22Rv1 (cell line): ENCODE measurements at regions not wholly inside any gene's neighbourhood (a gene's known extent, or its start where the extent isn't known, plus 50 kb on each side); places are given as distances from the start of the nearest gene placed in this dataset.

Experiments used
- H3K27ac ChIP-seq: fragments of 450-650 bp; 2 replicates; pipeline ENCODE4 v1.5.1; 2017
- ZFX ChIP-seq: fragments of 450-650 bp; IDR thresholded peaks from 2 replicates; pipeline ENCODE4 v1.6.1; 2017; ENCODE audit warnings: antibody characterized with exemption, borderline replicate concordance
- TF ChIP-seq, protein P1 (sequence below): fragments of 450-650 bp; IDR thresholded peaks from 2 replicates; pipeline ENCODE4 v1.5.1; 2017; ENCODE audit warnings: mild to moderate bottlenecking

DNA sequence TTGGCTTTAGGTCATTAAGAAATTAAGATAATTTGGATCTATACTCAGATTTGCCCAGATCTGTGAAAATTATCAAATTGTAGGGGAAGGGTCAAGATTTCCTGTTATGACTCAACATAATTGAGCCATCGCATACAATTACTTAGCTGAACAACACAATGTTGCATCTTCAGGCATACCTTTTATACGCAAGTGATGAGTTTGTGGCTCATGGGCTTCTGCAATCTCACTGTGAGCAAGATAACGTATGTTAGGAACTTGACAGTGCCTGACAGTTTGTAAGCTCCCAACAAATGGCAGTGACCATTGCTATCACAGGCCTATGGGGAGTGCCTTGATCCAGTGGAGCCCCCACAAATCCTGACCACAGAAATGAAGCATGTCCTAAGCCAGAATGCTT is 199.7 kb downstream of the BCAT1 start:
- H3K27ac ChIP-seq, result no peak overlapping the region
- TF ChIP-seq, protein P1, sequence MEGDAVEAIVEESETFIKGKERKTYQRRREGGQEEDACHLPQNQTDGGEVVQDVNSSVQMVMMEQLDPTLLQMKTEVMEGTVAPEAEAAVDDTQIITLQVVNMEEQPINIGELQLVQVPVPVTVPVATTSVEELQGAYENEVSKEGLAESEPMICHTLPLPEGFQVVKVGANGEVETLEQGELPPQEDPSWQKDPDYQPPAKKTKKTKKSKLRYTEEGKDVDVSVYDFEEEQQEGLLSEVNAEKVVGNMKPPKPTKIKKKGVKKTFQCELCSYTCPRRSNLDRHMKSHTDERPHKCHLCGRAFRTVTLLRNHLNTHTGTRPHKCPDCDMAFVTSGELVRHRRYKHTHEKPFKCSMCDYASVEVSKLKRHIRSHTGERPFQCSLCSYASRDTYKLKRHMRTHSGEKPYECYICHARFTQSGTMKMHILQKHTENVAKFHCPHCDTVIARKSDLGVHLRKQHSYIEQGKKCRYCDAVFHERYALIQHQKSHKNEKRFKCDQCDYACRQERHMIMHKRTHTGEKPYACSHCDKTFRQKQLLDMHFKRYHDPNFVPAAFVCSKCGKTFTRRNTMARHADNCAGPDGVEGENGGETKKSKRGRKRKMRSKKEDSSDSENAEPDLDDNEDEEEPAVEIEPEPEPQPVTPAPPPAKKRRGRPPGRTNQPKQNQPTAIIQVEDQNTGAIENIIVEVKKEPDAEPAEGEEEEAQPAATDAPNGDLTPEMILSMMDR, result no peak
- no peak for TF ChIP-seq ZFX

DNA sequence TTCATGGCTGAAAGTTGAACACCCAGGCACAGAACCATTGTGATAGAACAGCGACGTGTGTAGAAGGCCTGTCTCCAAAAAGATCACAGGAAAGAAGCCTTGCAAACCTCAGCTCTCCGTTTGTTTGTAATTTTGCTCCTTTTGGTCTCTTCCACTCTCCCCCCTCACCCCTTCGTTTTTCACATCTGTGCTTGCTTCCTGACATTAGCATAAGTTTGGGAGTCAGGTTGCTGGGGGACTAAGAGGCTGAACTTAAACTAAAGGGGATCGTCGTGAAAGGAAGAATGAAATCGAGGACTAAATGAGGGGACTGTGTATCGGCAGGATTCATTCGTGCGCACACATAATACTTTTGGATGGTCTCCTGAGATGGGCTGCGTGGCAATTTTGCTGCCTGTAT is 200.6 kb downstream of the BCAT1 start:
- TF ChIP-seq, protein P1, result no peak
- no peak for TF ChIP-seq ZFX
- H3K27ac ChIP-seq, result no peak overlapping the region

DNA sequence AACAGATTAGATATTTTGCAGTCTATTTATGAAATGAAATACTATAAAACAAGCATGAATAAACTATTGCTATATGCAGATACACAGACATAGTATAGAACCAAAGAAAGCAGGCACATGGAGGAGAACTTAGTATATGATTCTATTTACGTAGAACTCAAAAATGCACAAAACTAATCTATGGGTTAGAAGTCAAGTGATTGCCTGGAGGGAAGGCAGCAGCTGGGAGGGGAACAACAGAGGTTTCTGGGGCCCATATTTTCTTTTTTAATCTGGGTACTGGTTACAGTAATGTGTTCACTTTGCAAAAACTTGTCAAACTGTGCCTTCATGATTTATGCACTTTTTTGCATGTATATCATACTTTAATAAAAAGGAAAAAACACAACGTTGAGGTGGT is 202.0 kb downstream of the BCAT1 start:
- no peak overlapping the region for H3K27ac ChIP-seq
- TF ChIP-seq, protein P1, result no peak

DNA sequence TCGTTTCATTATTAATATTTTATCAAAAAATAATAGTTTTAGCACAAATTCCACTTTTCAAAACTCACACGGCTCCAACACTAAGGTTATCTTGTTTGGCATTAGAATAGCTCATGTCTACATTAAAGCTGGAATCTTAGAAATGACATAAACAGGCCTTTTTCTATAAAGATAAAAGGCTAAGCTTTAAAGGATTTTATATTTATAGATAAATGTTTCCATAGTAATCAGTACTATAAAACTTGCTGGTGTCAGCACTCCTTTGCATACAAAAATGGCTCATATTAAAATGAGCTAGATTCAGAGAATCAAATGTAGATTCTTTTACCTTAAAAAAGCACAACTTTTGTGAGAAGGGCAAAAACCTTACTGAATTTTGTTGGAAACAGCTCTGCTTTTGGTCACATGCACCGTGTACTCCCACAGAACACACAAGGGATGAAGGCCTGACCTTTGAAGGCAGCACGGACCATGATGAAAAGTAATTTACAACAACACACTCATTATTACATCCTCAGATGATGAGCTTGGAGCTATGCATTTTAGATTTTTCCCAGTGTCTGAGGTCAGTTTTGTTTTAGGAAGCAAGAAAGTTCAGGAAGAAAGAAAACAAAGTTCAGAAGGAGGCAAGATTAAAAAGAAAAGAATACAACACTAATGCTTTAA is 202.8 kb downstream of the BCAT1 start:
- TF ChIP-seq, protein P1, result no peak
- TF ChIP-seq ZFX, result no peak

DNA sequence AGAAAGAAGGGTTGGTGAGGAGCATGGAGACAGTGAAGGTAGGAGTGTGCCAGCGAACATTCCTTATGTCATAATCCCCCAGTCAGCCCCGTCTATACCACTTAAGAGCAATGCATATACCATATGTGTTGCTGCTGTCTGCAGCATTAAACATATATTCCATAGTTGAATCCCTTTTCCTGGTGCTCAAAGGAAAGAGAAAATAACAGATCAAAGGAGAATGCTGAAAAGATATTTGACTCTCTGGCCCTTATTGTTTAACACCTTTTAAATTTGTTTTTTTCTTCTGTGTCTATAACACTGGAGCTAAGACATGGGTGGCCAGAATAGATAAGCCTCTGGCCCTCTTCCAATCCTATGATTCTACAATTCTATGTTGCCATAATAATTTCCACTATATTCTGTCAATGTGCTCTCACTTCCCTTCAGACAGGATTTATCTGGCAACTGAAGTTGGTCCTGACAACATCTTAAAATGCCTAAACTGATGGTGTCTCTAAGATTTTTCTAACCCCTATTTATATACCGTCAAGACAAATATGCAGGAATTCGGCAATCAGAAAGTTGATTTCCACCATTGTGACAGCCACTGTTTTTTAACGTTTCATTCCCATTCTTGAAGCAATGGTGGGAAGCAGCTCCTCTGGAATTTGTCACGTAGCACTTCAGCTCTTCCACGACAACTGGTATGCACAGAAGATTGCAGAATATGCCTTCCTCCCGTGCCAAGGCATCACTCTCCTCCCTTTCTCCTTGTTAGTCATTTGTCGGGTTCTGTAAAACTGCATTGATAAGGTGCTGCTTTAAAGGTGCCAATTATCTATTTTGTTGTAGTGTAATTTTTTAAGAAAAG is 204.7 kb downstream of the BCAT1 start:
- H3K27ac ChIP-seq, result no peak overlapping the region
- no peak for TF ChIP-seq ZFX
- TF ChIP-seq, protein P1, result no peak

More for the DNA sequence above, 202.8 kb downstream of the BCAT1 start:
- H3K27ac ChIP-seq, result no peak overlapping the region

DNA sequence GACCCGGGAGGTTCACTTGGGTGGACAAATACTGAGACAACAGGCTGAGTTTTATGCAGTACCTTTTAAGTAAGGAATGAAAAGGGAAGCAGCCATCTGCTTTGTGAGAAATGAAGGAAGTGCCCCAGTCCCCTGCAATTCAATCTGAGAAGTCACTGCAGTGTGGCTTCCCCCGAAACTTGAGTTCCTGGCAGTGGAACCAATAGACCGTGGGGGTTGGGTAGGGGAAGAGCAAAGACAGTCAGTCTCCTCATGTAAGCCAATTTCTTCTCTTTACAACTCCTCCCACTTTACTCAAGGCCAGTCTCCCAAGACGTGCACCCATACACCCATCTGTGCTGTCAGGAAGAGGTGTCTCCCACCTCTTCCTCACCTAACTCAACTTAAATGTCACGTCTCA is 206.5 kb downstream of the BCAT1 start:
- TF ChIP-seq, protein P1, result no peak
- TF ChIP-seq ZFX, result no peak

DNA sequence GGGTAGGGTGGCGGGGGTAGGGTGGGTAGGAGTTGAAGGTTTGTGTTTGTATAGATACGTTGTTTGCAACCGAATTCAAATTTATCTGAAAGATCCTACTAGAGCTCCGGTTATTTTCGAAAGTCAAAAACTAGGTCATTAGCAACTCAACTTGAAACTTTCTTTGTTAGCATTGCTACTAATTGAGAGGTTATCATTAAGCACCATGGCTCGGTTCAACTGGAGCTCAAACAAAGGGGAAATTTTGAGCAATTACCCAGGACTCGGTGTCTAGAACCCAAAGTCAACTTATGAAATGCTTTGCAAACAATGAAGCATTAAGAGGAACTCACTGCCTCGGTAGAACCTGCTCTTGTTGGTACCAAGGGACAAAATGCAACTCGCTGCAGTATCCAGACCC is 207.7 kb downstream of the BCAT1 start:
- no peak overlapping the region for H3K27ac ChIP-seq
- TF ChIP-seq, protein P1, result no peak
- no peak for TF ChIP-seq ZFX

More for the DNA sequence above, 206.5 kb downstream of the BCAT1 start:
- no peak overlapping the region for H3K27ac ChIP-seq
